NCI-H1417 (cell line): ENCODE measurements at regions not wholly inside any gene's neighbourhood (a gene's known extent, or its start where the extent isn't known, plus 50 kb on each side); places are given as distances from the start of the nearest gene placed in this dataset.

Experiments used
- DNase-seq, 3 experiments: peaks; one replicate each; lab custom pipeline; 2025; lab: John Stamatoyannopoulos, UW

DNA sequence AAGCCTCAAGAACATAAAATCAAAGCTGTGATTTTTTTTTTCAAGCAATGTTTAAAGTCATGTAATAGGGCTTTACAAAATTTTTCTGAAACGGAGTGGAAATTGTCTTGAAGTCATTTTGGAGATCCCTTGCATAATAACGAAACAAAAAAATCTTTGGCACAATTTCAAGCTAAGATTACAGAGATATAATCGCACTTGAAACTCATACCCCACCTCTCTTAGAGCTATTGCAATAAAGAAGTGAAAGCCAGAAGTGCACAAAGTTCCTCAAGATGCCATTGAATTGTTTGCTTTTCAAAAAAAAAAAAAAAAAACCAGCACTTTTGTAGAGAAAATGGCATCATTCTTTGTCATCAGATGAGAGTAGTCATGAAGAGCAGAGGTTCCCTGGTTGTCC is 152.3 kb downstream of the PAX3 start:
- no peak for DNase-seq

DNA sequence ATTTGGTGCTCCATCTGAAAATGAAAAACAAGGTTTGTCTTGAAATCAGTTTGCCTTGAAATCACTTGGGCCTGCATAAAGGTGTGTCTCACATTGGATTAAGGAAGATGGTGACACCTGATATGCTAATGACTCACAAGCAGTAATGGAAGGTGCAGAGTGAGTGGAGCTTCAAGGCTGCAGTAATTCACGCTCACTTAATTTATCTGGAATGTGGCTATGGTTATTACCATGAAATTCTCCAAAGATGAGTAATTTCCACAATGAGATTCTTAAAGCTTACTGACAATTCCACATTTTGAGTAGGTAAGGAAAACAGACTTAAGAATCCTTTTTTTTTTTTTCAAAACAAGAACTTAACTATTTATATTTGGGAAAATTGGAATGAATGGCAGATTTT is 156.8 kb downstream of the PAX3 start:
- no peak for DNase-seq

DNA sequence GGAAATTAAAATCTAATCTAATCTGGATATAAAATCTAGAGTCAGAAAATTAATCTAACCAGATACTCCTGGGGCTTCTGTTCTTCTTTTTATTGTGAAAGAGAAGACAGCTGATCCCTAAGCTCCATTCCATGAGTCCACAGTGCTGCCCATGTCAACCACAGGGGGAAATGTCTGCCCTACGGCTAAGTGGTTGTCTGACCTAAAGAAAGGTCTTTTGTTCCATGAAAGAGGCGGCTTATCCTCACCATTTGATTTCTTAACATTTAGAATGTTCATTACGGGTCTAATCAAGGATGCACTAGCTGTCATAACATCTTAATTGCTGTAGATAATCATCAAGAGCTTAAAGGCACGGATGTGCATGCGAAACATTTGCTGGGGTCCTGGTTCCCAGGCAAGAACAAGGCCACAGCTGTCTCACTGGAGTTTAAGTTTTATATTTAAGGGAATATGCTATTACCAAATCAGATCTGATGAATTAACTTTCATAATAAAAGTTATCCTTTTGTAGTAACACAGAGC is 162.6 kb downstream of the PAX3 start:
- no peak for DNase-seq

DNA sequence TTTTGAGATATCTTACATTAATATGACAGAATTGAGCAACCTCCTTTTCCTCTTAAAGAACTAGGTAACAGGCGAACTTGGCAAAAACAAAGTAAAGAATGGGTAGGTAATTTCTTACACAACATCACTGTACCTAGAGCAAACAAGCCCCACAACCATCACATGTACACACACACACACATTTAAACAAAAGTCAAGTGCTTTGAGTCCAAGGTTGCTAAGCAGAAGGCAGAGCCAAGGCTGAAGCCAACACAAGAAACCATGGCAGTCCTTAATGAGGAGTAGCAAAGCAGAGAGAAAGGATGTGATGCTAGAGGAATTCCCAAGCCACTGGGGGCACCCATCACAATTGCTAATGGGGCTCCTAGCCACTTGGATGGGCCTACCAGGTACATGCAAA is 164.1 kb downstream of the PAX3 start:
- DNase-seq = no peak

DNA sequence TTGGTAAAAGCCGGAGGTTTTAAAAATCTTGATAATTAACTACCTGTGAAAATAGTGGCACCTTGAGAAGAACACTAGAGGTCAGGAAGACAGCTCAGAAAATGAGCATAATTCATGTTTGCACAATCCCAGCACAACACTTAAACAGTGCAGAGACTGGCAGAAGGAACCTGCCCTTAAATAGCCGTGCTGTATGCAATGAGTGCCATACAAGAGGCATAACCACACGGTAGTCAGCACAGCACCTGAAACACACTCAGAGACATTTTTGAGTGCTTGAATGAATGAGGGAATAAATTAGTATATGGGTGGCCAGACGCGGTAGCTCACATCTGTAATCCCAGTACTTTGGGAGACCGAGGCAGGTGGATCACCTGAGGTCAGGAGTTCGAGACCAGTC is 164.9 kb downstream of the PAX3 start:
- no peak for DNase-seq

DNA sequence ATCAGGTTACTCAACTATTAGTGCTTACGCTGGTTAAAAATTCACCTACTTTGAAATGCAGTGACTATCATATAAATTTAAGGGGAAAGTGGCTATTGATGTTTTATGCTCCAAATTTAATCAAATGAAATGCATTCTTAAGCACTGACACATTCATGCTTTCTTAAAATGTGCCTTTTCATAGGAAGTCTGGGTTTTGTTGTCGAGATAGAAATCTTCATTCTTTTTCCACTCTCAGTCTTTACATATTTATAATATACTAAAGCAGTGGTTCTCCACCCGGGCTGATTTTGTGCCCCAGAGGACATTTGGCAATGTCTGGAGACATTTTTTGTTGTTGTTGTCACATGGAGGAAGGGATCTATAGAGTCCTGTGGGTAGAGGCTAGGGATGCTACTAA is 167.9 kb downstream of the PAX3 start:
- no peak for DNase-seq

DNA sequence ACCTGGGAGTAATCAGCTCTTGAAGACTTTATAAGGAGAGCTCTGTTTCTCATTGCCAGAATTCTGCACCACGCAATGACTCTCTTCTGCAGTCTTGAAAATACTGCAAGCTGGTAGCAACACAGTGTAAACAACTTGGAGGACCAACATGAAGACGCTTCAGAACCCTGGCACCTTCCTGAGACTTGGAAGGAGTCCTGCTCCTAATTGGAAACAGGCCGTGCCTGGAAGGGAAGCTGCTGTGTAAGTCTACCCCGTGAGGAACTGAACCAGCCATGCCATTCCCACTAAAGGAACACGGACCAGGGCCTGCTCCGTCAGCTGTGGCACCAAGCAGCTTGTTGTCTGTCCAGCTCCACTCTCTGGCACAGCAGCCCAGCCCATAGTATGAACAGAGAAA is 171.1 kb downstream of the PAX3 start:
- DNase-seq = no peak

DNA sequence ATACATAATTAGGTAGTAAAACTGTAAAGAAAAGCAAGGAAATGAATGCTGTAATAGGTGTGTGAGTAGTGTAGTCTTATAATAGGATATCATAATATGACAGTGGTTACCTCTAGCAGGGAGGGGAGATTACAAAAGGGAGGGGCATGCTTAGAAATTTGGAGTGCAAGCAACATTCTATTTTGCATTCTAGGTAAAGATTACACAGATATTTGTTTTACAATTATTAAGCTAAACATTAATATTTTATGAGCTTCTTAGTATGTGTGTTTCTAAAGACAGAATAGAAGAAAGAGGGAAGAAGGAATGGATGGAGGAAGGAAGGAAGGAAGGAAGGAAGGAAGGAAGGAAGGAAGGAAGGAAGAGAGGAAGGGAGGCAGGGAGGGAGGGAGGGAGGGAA is 177.9 kb downstream of the PAX3 start:
- DNase-seq = no peak

DNA sequence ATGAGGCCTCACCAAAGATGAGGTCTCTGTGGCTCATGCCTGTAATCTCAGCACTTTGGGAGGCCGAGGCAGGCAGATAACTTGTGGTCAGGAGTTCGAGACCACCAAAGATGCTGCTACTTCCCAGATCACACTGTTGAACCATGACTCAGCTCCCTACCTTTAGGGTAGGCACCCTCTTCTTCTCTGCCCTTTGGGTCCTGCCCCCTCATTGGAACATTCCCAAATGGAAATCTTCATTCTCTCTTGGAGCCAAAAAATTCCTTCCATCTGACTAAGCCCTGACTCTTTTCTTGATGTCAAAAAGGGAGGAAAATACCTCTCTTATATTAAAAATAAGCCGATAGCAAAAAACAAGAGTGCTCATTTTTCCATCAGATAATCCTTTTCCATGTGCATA is 183.5 kb downstream of the PAX3 start:
- no peak for DNase-seq

DNA sequence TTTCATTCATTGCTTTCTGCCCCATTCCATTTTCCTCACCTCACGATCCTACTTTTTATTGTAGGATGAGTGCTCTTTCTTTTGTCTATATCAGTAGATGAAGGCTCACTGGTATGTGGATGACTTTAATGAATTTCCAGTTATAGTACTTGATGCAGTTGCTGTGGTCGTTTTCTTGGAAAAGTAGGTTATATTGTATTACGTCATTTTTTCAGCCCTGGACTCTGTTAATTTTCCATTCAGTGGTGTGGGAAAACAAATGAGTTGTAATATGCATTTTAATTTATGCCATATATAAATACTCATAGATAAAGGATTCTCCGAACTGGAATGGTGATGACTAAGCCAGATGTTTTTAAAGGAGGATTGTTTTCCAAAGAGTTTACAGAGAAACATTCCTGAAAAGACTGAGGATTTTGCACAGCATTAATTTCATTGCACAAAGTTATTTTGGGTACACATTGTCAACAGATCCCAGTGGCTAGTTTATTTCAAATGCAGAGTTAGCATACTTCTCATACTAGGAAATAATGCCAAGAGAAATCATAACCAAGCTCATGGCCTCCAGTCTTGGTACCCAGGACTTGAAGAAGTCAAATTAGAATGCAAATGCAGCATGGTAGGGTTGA is 189.7 kb downstream of the PAX3 start:
- no peak for DNase-seq

DNA sequence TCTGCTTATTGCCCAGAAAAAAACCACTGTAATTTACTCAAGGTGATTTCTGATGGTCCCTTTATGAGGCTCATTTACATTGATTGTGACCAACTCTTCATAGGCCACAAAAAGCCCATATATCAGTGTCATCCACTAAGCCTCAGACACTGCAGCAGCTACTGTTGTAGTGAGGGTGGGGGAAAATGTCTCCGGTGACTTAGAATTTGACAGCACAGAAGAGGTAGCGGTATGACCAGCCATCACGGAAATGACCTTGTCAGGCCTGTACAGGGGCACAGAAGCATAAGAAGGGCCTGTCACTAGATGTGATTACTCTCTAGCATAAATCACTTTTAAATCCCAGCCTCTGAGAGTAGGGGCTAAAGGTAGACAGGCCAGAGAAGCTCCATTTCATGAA is 190.3 kb downstream of the PAX3 start:
- no peak for DNase-seq

DNA sequence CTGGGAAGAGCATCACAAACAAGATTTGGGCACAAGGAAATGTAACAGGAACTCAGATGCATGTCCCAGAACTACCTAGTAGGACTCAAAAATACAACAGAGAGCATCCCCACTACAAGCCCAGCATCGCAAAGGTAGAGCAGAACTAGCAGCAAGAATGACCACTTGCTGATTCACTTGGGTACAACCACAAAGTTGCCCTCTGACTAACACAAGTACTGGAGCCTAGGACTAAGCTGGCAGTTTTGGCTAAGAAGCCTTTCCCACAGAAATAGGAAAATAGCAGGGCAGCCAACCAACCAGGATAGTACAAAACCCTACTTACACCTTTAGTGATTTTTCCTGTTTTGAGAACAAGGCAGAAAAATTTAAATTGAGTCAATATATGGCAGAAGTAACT is 193.8 kb downstream of the PAX3 start:
- DNase-seq = no peak

DNA sequence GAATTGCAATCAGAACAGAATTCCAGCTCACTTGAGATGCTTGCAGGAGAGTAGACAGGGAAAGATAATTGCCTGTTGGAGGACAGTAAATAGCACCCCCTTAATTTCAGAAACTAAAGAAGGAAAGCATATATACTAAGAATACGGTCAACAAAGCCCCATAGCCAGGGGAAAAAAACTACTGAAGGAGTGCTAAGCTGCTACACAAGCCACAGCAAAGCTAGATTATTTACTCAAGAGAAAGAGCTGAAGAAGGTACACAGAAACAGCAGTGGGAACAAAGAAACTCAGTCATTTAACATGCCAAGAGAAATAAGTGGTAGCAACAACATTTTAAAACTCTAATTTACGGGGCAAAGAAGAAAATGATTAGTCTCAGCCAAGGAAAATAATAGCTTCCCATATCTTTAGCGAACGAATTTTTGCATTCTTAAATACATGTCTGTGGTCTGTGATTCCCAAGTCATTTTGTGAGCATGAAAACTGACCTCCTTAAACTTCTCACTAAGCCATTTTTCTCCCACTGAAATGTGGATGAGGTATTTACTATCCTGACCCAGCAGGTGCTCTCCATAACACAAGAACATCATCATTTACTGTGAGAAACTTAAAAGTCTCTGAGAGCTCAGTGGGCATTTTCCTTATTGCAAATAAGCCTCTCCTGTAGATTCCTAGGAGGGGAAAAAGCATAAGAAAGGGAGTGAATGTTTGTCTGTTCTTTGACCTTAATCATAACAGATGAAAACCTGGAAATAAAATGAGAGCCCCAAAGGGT is 196.0 kb downstream of the PAX3 start:
- DNase-seq = peak in 2 of 3 experiments; percentile 23 to 61

DNA sequence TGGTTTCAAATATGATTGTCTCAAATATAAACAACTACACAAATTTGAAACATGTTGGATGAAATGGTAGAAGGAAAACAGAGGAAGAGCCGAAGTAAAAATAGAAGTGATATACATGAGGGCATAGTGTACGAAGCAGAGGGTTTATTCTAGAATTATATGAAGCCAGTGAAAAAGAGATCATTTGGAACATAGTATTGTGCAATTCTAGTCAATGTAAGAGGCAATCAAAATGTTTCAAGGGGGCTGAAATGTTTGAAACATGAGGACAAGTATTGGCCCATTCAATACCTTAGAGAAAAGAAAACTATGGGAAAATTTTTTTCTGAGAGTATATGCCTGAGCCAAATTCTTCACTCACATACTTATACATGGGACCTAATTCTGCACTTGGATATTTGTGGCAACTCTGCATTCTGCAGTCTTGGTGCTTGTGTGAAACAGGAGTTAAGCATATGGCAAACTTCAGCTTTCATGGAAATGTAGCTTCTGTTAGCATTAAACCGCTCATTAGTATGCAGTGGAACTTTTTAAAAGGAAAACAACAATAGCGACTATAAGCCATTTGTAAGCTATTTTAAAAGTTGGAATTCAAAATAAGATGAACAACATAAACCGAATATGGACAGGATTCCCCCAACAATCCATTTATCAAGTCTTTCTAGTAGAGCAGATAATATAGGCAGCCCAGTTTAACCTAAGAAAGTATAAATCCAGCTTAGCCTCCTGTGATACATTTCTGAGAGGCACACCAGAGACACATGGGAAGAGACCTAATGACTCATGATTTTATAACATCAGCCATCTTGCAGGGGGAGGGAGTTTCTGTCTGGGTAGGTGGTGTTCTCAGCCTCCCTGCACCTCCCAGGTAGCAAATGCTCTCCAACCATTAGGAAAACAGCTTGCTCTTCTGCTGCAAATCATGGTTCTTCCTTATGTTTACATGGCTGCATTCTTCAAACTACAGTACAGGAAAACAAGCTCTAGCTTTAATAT is 197.8 kb downstream of the PAX3 start:
- no peak for DNase-seq

DNA sequence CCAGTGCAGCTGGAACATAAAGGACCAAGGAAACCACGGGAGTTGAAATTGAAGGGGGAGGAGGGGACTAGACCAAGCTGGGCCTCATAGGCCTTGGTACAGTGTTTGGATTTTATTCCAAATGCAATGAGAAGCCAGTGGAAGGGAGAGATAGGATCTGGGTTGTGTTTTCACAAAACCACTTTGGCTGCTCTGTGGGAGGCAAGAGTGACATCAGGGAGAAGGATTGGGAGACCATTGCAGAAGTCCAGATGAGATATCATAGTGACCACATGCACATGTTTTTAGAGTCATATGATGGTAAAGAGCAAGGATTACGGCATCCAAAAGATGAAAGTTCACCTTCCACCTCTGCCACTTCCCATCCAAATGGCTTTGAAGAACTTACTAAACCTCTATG is 210.2 kb downstream of the PAX3 start:
- DNase-seq = no peak

DNA sequence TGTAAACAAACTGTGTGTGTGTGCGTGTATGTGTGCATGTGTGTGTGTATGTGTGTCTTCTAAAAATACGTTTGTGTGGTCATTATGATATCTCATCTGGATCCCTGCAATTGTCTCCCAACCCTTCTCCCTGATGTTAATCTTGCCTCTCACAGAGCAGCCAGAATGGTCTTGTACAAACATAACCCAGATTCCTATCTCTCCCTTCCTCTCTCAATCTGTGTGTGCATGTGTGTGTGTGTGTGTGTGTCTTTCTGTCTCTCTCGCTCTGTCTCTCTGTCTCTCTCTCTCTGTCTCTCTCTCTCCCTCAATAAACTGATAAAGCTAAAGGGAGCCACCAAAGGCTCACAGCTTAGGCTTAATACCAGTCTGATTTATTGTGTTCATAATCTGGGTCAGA is 210.8 kb downstream of the PAX3 start:
- no peak for DNase-seq

DNA sequence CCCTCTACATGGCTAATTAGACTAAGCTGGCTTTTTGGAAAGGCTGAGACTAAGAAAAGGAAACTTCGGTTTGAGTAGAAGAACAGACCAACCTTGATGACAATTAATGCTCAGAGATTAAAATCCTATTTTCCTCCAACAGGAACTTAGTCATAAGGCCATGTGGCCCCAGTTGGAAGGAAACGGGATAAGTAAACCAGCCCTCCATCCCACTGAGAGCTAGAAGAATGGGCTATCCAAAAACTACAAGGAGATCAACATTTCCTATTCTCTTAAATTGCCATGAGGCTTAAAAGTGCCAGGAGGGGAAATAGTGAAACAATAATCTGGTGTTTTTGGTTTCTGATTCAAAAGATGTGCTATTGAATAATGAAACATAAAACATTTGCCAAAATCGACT is 216.6 kb downstream of the PAX3 start:
- no peak for DNase-seq

DNA sequence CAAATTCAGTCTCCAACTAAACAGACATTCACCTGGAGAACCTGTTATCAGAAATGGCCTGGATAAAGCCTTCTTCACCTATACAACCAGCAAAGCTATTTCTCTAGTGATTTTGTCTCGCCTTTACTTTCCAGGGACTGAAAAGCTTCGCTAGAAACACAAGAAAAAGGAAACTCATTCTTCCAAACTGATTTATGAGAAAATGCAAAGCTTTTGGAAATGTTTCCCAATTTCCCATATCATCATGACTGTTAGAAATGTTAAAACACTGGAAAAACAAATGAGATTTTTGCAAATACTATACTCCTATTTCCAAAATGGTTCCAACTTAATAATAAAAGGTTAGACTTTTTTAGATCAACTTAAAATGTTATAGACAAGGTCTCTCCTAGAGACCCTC is 218.7 kb downstream of the PAX3 start:
- DNase-seq = no peak

DNA sequence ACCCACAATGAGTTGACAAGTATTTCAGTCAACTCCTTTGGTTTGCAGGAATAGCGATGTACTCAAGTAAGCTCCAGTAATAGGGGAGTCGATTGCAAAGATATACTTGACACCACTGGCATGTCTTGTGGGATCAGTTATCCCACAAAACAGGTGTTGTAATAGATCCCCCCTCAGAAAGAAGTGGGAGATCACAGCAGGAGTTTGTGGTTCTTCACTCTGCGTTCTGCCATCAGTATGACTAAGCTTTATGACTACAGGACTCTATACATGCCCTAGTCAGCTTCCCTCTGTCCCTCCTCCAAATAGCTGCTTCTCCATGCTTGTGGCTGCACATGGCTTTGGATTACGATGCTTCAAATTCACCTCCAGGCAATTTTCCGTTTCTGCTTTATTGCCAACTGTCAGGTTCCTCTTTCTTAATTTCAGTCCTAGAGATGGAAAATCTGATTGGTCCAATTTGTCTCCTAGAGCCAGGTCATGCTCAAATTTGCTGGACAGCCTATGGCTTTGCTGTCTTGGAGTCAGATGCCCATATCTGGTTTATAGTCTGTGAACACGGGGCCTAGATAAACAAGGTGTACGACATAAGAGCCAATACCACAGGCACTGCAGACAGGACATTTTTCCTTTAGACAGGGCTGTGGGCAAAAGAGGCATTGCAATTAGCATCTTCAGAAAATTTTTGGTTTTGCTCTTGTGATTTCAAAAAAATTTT is 221.7 kb downstream of the PAX3 start:
- peak in 2 of 3 experiments; percentile 6 to 11 for DNase-seq

DNA sequence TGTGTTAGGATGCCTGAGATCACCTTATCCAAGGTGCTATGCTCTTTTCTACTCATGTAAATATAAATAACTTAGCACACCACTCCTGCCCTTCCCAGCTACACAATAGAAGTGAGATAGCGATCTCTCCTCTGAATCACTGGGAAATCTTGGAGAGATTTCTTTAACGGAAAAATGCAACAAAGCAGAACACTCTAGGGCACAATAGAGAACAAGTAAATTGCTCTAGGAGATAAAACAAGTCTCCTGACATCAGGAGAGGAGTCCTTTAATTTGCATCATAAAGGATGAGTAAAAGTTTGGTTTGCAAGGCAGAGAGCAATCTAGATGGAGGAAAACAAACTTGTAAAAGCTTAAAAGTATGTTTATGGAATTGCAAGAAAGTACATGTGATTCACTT is 224.1 kb downstream of the PAX3 start:
- peak in 1 of 3 experiments; percentile 6 for DNase-seq

DNA sequence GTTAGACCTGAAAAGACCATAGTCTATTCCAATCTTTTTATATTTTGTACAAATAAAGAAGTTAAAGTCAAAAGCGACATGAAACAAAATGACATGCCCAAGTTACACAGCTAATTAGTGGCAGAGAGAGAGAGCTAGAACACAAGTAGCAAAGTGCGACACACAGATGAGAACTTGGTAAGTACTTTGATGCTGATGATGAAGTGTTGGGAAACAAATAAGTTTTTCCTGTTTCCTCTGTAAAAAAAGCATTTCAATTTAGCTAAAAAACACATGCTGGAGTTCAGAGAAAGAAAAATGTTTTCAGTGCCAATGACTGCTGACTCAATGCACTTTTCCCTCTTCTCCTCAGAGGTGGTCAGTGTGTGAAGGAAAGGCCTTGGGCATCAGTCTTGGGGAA is 226.9 kb downstream of the PAX3 start:
- no peak for DNase-seq

DNA sequence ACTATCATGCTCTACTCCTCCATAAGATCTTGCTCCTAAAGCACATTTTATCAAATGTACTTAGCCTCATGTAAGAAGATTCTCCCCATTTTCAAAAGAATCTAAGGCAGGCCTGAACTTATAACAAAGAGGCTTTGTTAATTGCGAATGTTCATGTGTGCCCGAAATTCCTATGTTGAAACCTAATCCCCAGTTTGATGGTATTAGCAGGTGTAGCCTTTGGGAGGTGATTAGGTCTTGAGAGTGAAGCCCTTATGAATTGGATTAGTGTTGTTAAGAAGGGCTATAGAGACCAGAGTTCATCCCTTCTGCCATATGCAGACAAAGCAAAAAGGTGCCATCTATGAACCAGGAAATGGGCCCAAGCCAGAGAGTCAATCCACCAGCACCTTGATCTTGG is 234.5 kb downstream of the PAX3 start:
- no peak for DNase-seq
